HG03432 (cell line): ENCODE measurements at regions not wholly inside any gene's neighbourhood (a gene's known extent, or its start where the extent isn't known, plus 50 kb on each side); places are given as distances from the start of the nearest gene placed in this dataset.
"Not testable (repeated sequence)": the region's sequence is repeated elsewhere in the genome, so short reads cannot be mapped to it uniquely, and the experiment has no call there.

Experiments used
- ATAC-seq: cut with Tn5 transposase; IDR thresholded peaks from one replicate; pipeline ENCODE4 v1.9.1; 2021; ENCODE audit warnings: mild to moderate bottlenecking, moderate library complexity; ENCODE audit not compliant: unreplicated experiment

GRCh38 chr20:30295396-30295795, 962.1 kb upstream of the DEFB115 start:
- ATAC-seq: not testable (repeated sequence)

GRCh38 chr20:30295967-30296366, 961.5 kb upstream of the DEFB115 start:
- ATAC-seq: not testable (repeated sequence)

- ATAC-seq: not testable (repeated sequence)
Observed at GRCh38 chr20:30297878-30298595, 959.4 kb upstream of the DEFB115 start.

GRCh38 chr20:30300220-30300642, 957.2 kb upstream of the DEFB115 start:
- not testable (repeated sequence) for ATAC-seq

GRCh38 chr20:30302786-30303185, 954.7 kb upstream of the DEFB115 start:
- not testable (repeated sequence) for ATAC-seq

GRCh38 chr20:30309938-30310337, 947.5 kb upstream of the DEFB115 start:
- ATAC-seq: not testable (repeated sequence)

- ATAC-seq: not testable (repeated sequence)
Observed at GRCh38 chr20:30310385-30310784, 947.1 kb upstream of the DEFB115 start.

GRCh38 chr20:30312220-30312619, 945.2 kb upstream of the DEFB115 start:
- not testable (repeated sequence) for ATAC-seq

- ATAC-seq: not testable (repeated sequence)
Observed at GRCh38 chr20:30313660-30314059, 943.8 kb upstream of the DEFB115 start.

GRCh38 chr20:30316063-30316462, 941.4 kb upstream of the DEFB115 start:
- not testable (repeated sequence) for ATAC-seq

GRCh38 chr20:30316532-30317299, 940.7 kb upstream of the DEFB115 start:
- ATAC-seq: not testable (repeated sequence)

- not testable (repeated sequence) for ATAC-seq
Observed at GRCh38 chr20:30333744-30334143, 923.7 kb upstream of the DEFB115 start.

GRCh38 chr20:30337556-30337955, 919.9 kb upstream of the DEFB115 start:
- not testable (repeated sequence) for ATAC-seq

GRCh38 chr20:30348932-30349331, 908.5 kb upstream of the DEFB115 start:
- ATAC-seq: not testable (repeated sequence)

- not testable (repeated sequence) for ATAC-seq
Observed at GRCh38 chr20:30356854-30357467, 900.5 kb upstream of the DEFB115 start.

- not testable (repeated sequence) for ATAC-seq
Observed at GRCh38 chr20:30361756-30362155, 895.7 kb upstream of the DEFB115 start.

GRCh38 chr20:30376430-30376766, 881.1 kb upstream of the DEFB115 start:
- ATAC-seq: not testable (repeated sequence)

GRCh38 chr20:30376767-30377658, 880.5 kb upstream of the DEFB115 start:
- peak; percentile 97 for ATAC-seq

- ATAC-seq: not testable (repeated sequence)
Observed at GRCh38 chr20:30378317-30378716, 879.1 kb upstream of the DEFB115 start.

GRCh38 chr20:30378721-30379120, 878.7 kb upstream of the DEFB115 start:
- ATAC-seq: not testable (repeated sequence)
